ENCODE measurements at regions not wholly inside any gene's neighbourhood (a gene's known extent, or its start where the extent isn't known, plus 50 kb on each side); places are given as distances from the start of the nearest gene placed in this dataset.
"Not testable (repeated sequence)": the region's sequence is repeated elsewhere in the genome, so short reads cannot be mapped to it uniquely, and the experiment has no call there.

DNA sequence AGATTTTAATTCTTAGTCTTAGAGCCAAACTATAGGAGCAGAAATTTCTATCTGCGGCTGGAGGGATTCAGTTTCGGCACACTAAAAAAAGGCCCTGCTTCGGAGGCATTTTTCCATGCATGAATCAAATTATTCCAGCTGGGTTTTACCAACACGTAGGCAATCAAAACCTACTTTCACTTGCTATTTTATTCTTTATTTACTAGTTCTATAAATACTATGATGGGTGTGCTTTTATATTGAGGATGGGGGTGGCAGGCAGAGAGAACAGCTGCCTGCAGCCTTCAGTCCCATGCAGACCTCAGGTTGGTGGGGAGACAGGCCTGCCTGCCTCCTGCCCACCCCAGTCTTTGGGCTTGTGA lies 609.8 kb downstream of the BCOR start:
- no peak for DNase-seq

DNA sequence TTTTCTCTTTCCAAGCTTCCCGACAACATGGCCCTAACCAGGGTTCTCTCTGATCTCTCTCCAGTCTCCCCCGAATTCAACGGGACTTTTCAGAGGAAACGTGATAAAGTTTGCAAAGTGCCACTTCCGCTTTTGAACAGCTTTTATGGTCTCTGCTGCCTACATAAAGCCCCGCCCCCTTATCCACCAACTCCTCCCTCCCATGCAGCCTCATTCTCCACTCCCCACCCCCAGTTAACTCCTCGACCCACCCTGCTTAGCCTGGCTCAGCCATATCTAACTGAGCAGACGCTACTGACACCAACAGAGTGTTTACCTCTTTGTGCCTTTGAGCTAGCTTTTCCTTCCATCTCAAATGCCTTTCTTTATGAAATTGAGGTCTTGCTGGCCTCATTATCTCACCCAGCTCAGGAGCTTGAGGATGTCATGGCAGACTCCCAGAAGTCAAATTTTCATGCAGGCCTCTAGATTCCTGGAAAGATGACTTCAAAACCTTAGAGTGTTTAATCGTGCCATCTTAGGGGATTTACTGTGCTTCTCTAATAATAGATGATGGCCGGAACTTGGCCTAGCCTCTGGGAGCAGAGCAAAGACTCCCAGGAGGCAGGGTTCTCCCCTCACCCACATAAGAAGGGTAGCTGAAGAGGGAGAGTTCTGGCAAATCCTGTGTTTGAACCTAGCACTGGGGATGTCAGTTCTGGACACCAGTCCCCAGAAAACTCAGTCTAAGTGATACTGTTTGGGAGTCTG lies 606.0 kb downstream of the BCOR start:
- DNase-seq: peak; percentile 18

DNA sequence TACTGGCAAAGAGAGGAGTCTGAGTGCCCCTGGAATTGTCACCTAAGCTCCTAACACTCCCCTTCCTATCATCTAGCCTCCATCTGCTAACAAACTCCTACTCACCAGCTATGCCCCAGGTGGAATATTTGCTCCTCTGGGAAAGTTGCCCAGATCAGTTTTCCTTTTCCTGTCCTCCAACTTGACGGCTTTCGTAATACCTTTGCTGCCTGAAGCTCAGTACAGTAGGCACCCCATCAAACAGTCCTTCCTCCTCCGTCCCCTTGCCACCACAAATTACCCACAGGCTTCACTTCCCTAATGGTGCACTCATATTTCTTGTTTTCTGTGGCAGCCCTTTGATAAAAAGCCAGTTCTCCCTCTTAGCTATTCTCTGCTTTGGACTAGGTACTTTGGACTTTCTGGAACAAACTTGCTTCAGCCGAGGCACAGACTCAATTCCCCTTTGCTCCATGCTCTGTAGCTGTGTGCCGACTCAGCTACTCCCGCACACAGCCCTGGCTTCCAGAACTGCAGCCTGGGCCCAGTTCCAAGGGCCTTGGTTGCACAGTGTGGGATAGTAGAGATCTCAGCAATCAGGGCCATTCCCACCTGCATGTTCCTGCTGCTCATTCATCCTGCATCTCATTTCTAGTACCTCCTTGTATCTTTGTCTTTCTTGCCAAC lies 605.1 kb downstream of the BCOR start:
- DNase-seq: no peak

- no peak for DNase-seq
These were observed 604.6 kb downstream of the BCOR start for GRCh38 chrX:39493168-39493567.

DNA sequence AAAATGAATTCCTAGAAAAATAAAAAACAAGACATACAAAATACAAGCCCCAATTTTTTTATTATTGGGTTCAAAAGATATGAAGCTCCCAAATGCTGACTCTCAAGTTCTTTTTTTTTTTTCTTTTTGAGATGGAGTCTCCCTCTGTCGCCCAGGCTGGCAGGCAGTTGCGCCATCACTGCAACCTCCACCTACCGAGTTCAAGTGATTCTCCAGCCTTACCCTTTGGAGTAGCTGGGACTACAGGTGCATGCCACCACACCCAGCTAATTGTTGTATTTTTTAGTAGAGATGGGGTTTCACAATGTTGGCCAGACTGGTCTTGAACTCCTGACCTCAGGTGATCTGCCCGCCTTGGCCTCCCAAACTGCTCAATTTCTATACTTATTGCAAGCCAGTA lies 600.6 kb downstream of the BCOR start:
- not testable (repeated sequence) for DNase-seq

DNA sequence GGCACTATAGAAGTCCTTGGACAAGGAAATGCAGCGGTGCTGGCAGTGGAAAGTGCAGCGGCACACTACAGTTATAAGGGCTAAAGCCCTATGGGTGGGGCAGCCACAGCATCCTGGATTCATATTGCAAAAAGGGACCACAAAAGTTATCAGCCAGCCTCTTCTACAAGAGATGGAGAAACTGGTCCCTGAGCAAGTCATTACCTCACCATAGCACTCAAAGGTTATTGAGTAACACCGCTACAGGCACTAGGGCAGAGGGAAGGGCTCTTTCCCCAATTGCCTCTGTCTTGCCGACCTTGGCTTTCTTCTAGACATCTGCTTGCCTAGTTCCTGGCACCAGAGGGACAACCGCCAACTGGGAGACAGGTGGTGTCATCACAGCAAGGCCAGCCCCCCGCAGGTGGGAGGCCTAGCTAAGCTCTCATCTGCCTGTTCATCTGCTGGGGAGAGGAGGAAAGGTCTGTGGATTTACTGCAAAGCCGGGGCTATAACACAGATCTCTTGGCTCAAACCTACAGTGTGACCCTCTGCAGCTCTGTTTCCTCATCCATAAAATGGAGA lies 600.0 kb downstream of the BCOR start:
- DNase-seq: no peak

DNA sequence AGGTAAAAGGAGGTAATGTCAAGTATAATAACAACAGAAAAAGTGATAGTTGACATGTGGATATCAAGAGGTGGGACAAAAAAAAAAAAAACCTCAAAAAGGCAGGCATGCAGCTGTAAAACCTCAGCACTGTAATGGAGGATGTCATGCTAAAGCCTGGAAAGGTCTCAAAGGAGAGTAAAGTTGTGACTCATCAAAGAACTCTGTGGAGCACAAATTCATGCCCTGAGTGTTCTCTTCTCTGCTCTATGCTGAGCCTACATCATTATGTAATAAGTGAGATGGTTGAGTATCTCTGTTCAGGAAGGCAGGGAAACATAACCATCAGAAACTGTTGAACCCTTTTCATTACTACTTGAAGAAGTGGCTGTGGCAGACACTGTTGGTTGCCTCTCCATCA lies 597.8 kb downstream of the BCOR start:
- DNase-seq: no peak

DNA sequence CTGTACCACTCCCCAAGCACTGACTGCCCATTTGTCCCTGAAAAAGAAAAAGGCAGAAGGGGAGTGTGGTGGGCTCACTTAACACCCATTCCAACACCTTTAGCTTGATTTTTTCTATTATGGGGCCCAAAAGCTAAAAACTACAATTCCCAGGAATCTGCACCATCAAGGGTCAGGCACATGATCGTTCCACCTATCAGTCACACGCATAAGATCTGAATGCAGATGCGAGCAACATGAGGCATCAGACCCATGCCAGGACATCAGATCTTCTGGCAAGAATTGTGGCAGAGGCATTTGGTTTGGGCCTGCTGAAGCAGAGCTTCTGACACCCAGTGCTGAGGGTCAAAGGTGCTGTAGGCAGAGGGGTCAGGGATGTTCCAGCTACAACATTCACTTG lies 595.9 kb downstream of the BCOR start:
- DNase-seq: no peak

DNA sequence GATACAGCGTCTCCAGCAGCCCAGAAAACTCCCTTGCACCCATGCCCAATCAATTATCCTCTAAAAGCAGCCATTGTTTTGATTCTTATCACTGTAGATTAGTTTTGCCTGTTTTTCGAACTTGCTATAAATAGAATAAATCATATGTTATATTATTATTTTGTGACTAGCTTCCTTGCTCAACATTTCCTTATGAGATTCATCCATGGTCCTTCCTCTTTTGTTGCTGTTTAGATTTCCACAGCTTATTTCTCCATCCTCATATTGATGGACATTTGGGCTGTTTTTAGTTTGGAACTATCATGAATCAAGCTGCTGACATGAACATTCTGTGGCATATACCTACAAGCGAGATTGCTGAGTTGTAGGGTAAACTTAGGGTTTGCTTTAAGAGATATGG lies 595.3 kb downstream of the BCOR start:
- no peak for DNase-seq

DNA sequence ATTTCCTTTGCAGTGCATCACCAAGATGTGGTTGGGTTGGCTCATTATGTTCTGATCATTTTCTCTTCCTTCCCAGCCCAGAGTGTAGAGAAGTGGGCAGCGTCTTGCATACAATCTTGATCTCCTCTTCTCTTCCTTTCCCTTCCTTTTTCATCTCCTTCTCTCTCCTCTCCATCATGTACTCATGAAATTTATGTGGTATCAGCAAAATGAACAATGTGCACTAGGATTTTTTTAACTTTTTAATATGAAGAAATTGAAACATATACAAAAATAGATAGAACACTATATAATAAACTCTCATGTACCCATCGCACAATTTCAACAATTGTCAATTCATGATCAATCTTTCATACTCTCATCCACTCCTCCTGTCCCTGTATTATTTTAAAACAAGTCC lies 593.5 kb downstream of the BCOR start:
- DNase-seq: no peak

GRCh38 chrX:39504850-39505259 lies 592.9 kb downstream of the BCOR start:
- no peak for DNase-seq

- no peak for DNase-seq
These were observed 591.6 kb downstream of the BCOR start for GRCh38 chrX:39506131-39506530.

GRCh38 chrX:39507034-39507433 lies 590.7 kb downstream of the BCOR start:
- no peak for DNase-seq

DNA sequence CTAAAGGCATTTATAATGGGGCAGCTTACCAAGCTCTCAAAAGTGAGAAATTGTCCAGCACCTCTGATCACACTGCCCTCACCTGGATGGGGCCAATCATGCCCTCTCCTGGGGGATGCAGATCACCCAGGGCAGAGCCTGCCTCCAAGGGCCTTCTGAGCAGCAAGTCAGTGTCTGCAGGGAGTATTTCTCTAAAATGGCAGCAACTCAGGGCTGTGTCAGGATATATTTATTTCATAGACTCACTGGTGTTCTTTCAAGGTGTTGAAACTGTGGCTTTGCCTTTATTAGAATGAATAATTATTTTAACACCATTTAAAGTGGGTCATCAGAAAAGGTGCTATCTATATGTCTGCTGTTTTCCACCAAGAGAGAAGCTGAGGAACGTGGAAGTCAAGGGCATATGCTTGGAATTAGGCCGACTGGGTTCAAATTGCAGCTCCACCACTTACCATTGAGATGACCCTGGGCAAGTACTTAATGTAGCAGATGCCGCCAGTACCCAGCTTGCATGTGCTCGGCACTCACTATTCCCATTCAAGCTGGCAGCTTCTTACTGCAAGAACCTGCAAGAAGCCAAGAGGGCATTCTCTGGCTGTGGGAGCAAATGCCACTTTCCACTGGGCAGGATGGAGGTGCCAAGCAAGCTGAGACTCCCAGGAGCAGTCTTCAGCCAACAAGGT lies 590.0 kb downstream of the BCOR start:
- no peak for DNase-seq

DNA sequence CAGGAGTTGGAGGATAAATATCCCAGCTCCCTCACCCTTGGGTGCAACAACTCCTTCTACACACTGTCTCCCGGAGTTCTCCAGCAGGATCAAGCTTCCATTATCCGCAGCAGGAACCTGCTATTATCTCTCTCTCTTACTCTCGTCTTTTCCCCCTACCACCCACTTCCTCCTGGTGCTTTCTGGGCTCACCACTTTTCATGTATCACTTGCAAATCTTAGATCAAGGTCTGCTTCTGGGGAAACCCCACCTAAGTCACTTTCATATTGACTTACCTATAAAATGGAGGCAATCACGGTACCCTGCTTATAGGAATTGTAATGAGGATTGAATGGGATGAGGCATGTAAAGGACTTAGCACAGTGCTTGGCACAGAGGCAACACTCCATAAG lies 589.5 kb downstream of the BCOR start:
- DNase-seq: no peak

- no peak for DNase-seq
These were observed 588.6 kb downstream of the BCOR start for GRCh38 chrX:39509157-39509556.

DNA sequence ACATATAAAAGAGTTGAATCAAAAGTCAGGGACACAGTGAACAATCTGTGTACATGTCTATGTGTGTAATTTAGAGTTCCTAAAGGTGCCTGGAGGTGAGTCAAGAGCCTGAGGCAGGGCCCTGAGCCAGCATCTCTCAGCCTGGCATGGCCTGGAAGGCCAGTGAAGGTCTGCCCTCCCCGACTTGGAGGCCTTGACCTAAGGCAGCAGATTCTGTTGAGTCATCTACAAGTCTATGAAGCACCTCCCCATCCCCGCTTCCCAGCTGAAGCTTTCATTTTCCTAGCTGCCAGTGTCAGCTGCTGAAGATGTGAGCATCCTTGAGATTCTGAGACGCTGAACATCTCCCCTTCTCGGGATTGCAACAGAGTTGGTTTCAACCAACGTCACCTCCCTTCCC lies 583.9 kb downstream of the BCOR start:
- no peak for DNase-seq

GRCh38 chrX:39514801-39515200 lies 583.0 kb downstream of the BCOR start:
- DNase-seq: no peak

DNA sequence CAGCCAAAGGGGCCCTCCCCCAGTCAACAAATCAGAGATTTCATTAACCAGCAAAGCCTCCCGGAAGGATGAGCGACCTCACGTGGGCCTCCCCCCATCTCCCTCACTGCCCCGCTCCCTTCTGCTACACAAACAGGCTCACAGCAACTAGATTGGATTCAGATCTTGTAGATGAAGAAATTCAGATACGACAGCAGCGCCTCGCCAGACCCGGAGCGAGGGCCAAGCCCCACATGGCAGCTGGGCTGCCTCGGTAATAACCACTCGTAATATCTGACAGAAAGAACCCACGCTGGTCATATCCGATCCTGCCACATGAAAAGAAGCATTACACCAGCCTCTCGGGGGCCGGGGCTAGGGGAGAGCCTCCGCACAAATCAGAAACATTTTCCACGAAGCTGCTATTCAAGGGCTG lies 581.3 kb downstream of the BCOR start:
- no peak for DNase-seq

DNA sequence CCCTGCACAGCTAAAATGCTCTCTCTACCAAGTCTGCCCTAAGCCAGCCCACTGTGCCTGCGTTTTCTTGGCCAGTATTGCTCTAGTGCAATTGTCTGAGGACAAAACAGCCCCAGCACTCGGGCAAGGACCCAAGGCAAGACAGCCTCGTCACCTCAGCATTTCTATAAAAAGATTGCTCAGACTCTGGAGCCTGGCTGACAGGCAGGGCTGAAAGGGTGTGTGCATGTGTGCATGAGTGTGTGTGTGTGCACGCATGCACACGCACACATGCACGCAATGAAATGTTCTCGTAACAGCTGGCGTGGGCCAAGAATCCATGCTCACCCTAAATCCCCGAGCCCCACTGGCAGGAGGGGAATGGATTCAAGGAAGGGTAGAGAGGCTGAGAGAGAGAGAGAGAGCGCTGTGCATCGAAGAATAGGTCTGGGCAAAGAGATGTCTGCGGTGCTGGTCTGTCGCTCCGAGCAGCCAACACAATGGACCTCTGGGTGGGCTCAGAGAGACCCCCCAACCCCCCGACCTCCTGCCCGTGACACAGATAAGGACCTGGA lies 579.2 kb downstream of the BCOR start:
- DNase-seq: no peak

DNA sequence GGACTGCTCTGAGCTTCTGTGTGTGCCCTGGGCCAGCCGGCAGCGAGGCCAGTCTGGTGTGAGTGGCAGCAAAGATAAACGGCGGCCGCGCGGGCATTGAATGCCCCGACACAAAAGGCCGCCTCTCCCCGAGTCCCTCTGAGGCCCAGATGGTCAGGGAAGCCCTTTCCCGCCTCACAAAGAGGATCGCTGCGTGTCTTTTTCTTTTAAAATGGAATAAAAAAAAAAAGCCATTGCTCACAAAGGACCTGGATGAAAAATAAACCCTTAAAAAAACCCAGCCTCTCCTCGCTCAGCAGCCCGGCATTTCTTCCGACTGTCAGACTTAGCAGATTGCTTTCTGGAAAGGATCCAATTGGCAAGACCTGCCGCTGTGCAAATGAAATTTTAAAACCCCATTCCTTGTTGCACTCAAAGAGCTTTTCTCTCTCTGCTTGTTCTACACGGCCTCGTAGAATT lies 578.7 kb downstream of the BCOR start:
- DNase-seq: no peak

DNA sequence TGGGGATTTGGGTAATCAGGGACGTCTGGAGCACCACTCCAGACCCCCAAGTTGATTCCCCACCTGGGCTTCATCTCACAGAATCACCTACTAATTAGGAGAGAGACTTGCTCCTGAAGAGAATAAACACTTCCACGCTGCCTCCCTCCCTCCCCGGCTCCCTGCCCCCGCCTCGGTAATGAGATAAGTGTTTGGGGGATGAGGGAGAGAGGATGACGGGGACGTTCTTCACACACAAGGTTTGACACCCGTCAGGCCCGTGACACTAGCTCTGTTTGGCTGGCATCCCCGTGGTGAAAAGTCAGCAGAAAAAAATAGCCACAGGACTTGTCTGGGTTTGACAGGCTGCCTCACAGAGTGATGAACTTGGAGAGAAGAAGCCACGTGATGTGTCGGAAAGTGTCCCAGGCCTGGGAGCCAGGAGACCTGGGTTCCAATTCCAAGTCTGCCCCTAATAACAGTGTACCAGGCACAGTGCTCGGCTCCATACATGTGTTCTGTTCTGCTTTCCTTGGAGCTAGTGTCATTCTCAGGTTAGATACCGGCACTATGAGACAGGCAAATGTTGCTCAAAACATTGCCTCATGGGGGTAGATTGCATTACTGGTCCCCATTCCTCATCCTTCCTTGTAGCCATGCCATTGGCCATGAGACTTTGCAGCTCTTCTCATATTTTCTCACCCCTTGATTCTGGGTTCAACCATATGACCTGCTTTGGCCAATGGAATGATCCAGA lies 578.0 kb downstream of the BCOR start:
- no peak for DNase-seq

GRCh38 chrX:39525758-39526157 lies 572.0 kb downstream of the BCOR start:
- DNase-seq: no peak
